HG03108 (cell line): ENCODE measurements at regions not wholly inside any gene's neighbourhood (a gene's known extent, or its start where the extent isn't known, plus 50 kb on each side); places are given as distances from the start of the nearest gene placed in this dataset.
"Not testable (repeated sequence)": the region's sequence is repeated elsewhere in the genome, so short reads cannot be mapped to it uniquely, and the experiment has no call there.

Experiments
- ATAC-seq: cut with Tn5 transposase; IDR thresholded peaks from one replicate; pipeline ENCODE4 v1.9.1; 2021; ENCODE audit warnings: moderate library complexity; ENCODE audit not compliant: unreplicated experiment

DNA sequence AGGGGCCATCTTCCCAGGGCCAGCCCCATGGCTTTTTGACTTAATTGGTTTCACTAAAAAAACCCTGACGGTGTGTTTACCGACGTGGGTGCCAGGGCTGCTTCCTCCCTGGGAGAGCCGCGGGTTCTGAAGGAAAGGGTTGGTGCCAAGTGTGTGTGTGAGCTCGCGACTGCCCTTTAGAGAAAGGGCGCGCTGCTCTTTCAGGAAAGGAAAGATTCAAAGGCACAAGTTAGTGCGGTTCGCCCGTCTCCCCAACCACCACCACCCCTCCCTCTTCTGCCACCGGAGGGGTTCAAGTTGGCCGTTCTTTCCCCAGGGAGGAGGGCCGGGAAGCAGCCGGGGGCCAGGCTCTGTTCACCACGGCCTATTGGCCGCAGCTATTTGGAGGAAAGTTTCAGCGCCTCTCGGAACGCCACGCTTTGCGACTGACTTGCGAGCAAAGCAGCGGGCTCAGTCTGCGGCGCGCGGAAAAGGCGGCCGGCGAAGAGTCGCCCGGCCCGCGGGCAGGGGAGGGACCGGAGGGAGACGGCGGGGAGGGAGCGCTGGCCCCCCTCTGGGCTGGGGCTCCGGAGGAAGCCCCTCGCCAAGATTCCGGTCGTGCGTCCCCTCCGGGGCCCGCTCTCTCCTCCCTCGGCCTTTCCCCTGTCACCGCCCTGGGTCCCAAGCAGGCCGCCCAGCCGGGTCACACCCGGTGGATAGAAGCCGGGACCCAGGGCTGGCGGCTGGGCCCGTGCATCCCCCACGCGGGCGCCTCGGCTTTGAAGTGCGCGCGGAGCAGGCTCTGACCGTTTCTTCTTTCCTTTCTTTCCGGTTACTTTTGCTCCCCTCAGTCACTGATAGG lies 165.9 kb upstream of the PPP1R3A start:
- ATAC-seq, result no peak

DNA sequence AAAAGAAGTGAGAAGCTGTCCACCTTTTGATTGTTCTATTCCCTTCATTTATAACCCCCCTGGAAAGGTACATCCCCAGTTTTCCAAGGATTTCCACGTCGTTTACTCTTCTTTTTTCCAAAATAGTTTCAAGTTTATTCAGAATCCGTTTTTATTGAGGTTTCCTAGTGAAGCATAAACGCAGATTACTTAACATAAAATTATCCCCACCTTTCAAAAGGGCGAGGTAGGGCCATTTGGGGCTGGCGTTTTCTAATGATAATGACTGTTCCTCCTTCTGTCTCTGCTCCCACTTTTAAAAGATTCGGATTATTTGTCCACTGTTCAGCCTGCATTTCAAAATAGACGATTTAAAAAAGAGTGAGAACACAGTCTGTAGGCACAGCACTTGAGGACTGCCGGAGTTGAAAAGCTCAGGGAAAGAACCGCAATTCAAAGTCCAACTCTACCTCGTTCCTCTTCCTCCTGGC lies 165.2 kb upstream of the PPP1R3A start:
- ATAC-seq, result no peak

GRCh38 chr7:114083166-114084001 lies 164.6 kb upstream of the PPP1R3A start:
- no peak for ATAC-seq

DNA sequence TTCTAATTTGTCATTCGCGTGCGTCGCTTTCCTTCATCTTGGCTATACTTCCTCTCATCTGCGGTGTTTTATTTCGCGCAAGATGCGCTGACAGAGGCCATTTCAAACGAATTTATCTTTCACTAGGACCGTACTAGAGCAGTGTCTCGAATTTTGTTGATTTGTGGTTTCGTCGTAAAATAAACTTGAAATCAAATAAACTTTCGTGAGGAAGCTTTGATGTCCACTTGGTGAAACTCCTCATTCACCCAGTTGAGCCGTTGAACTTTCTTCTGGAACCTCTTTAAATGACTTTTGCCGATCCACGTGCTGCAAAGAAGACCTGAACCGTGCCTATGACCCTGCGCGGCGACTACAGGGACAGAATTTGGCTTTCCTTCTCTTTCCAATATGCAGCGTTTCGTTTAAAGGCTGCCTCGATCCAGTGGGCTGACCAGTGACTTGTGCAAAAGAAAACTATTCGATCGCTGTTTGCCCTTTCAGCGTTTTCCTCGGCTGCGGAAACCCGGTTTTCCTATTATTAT lies 163.9 kb upstream of the PPP1R3A start:
- ATAC-seq, result no peak

- ATAC-seq, result no peak
Observed at GRCh38 chr7:114081606-114082425, 163.0 kb upstream of the PPP1R3A start.

- not testable (repeated sequence) for ATAC-seq
Observed at GRCh38 chr7:114077158-114077524, 158.3 kb upstream of the PPP1R3A start.

DNA sequence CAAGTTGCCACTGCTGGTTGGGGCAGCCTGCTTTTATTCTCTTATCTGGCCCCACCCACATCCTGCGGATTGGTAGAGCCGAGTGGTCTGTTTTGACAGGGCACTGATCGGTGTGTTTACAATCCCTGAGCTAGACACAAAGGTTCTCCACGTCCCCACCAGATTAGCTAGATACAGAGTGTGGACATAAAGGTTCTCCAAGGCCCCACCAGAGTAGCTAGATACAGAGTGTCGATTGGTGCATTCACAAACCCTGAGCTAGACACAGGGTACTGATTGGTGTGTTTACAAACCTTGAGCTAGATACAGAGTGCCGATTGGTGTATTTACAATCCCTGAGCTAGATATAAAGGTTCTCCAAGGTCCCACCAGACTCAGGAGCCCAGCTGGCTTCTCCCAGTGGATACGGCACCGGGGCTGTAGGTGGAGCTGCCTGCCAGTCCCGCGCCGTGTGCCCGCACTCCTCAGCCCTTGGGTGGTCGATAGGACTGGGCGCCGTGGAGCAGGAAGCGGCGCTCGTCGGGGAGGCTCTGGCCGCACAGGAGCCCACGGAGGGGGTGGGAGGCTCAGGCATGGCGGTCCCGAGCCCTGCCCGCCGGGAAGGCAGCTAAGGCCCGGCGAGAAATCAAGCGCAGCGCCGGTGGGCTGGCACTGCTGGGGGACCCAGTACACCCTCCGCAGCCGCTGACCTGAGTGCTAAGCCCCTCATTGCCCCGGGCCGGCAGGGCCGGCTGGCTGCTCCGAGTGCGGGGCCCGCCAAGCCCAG lies 157.8 kb upstream of the PPP1R3A start:
- not testable (repeated sequence) for ATAC-seq

DNA sequence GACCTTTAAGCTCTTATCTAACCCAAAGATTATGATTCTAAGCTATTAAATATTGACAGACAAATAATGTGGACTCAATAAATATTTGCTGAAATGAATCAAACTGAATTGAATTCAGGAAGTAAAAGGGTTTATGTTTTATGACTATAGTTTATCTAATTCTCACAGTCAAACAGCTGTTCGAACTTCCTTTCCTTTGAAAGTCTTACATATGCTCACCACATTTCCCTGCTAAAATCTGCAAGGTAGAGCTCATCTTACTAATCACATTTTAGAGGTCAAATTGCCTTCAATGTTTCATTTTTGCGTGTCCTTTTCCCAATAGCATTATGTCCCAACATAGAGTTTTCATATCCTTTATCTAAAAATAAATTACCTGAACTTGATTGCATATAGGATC lies 154.9 kb upstream of the PPP1R3A start:
- no peak for ATAC-seq

GRCh38 chr7:114070246-114070645 lies 151.4 kb upstream of the PPP1R3A start:
- ATAC-seq, result no peak

GRCh38 chr7:114062810-114063209 lies 144.0 kb upstream of the PPP1R3A start:
- no peak for ATAC-seq

GRCh38 chr7:114051871-114052331 lies 133.1 kb upstream of the PPP1R3A start:
- peak; percentile 93 for ATAC-seq

- ATAC-seq, result no peak
Observed at GRCh38 chr7:114050571-114050970, 131.8 kb upstream of the PPP1R3A start.

DNA sequence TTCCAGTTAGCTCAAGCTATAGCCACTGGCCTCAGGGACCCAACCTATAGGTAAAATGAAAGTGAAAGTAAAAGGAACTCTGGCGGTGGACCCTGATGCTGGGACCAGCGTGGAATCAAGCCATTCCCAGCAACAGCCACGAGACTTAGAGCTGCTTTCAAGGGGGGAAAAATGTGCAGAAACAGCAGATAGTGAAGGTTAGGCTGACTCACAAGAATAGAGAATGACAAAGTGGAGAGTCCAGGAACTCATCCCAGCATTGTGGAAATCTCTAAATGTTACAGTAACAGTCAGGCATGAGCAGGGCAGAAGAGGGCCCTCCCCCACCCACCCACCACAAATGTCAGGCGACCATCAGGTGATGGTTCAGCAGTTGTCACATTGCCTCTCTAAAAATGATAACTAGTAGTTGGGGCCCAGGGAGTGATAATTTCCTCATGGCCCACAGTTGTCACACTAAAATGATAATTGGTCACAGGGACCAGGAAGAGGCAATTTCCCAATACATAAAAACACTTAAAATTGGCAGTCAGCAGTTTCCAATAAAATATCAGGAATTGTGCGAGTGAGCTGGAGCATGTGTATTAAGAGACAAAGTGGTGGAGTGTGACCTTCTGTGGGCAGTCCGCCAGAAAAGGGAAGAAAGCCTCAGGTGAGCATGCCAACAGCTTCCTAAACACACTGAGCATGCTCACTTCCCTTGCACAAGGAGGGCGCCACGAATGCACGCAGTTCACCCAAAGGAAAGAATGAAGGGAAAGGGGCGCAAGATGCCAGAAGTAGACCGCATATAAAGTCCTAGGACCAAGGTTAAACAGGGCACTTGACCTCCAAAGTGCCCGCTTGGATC lies 129.8 kb upstream of the PPP1R3A start:
- ATAC-seq, result no peak

DNA sequence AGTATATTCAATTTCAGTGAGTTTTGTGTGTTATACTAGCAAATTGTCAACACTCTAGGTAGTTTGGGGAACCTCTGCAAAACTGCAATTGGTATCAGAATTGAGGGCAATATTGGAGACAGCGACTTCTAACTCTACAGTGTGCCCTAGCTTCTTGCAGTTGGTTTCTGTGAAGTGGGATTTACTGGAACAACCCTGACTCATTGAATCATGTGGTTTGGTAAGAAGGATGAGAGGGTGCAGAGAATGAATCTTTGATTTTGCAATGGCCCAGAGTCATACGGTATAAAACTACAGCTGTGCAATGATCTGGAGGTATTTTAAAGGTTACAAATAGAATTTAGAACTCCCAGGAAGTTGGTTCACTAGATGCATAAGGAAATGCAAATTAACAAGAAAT lies 129.1 kb upstream of the PPP1R3A start:
- no peak for ATAC-seq

DNA sequence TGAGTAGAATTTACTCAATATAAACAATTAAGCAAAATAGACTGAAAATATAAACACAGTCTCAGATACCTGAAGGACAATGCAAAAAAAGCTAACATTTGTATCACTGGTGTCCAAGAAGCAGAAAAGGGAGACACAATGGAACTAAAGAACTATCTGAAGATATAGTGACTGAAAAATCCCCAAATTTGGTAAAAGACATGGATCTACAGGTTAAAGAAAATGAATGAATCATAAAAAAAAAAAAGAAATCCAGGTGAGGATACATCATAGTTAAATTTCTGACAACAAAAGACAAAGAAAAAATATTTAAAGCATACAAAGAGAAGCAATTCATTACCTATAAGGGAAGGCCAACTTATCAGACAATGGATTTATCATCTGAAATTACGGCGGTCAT lies 114.7 kb upstream of the PPP1R3A start:
- ATAC-seq, result no peak

GRCh38 chr7:114026486-114027089 lies 107.8 kb upstream of the PPP1R3A start:
- peak; percentile 82 for ATAC-seq

GRCh38 chr7:114021135-114021534 lies 102.3 kb upstream of the PPP1R3A start:
- no peak for ATAC-seq

- ATAC-seq, result no peak
Observed at GRCh38 chr7:114008696-114009095, 89.9 kb upstream of the PPP1R3A start.

- no peak for ATAC-seq
Observed at GRCh38 chr7:114007386-114007785, 88.6 kb upstream of the PPP1R3A start.
